Suprapubic skin (tissue), 4 donors: ENCODE measurements at regions not wholly inside any gene's neighbourhood (a gene's known extent, or its start where the extent isn't known, plus 50 kb on each side); places are given as distances from the start of the nearest gene placed in this dataset.

Source experiments
- DNase-seq, 2 donors: peaks; one replicate each; pipeline ENCODE4 v3.0.0-alpha.2; 2019; ENCODE audit warnings: low spot score in 2 of 2
- H3K27ac ChIP-seq: fragments of 200-600 bp; sonication (generic); one replicate; pipeline ENCODE4 v1.5.1; 2019
- H3K27me3 ChIP-seq: fragments of 200-600 bp; sonication (generic); one replicate; pipeline ENCODE4 v1.5.1; 2019
- H3K36me3 ChIP-seq: fragments of 200-600 bp; sonication (generic); one replicate; pipeline ENCODE4 v1.5.1; 2019
- H3K4me1 ChIP-seq: fragments of 200-600 bp; sonication (generic); one replicate; pipeline ENCODE4 v1.5.1; 2019
- H3K4me3 ChIP-seq: fragments of 200-600 bp; sonication (generic); one replicate; pipeline ENCODE4 v1.5.1; 2019; ENCODE audit warnings: mild to moderate bottlenecking
- H3K9me3 ChIP-seq: fragments of 200-600 bp; sonication (generic); one replicate; pipeline ENCODE4 v1.5.1; 2019
- CTCF ChIP-seq, 2 donors: fragments of 200-600 bp in 1 of 2; fragments of 450-650 bp in 1 of 2; sonication (generic) in 1 of 2; IDR thresholded peaks; one replicate each; pipeline ENCODE4 v1.5.1; 2016 to 2019; ENCODE audit warnings: antibody characterized with exemption in 2 of 2, mild to moderate bottlenecking in 1 of 2, moderate library complexity in 1 of 2
- EP300 ChIP-seq: sonication (generic); formaldehyde crosslinking; IDR thresholded peaks from one replicate; pipeline ENCODE4 v1.6.1; 2017; ENCODE audit warnings: antibody characterized with exemption
- POLR2A ChIP-seq, 2 donors: fragments of 450-650 bp; IDR thresholded peaks; one replicate each; pipeline ENCODE4 v1.6.1; 2017; ENCODE audit warnings: antibody characterized with exemption in 2 of 2, mild to moderate bottlenecking in 2 of 2, moderate library complexity in 2 of 2
- POLR2AphosphoS5 ChIP-seq, 3 donors: sonication (generic); formaldehyde crosslinking; IDR thresholded peaks; one replicate each; pipeline ENCODE4 v1.6.1; 2017; ENCODE audit warnings: antibody characterized with exemption in 3 of 3
- WGBS: methylation state at CpG from one replicate; pipeline ENCODE4 v1.1.5; 2018; 5-methylcytosine and 5-hydroxymethylcytosine counted together

- WGBS: 87% methylated on average over 6 of the region's 6 CpGs
- Histone ChIP-seq H3K36me3 (no peaks in the 10 kb centered on the region), H3K4me1 (no peaks in the 10 kb centered on the region), H3K4me3 (no peak overlapping the region), H3K27me3 (peaks cover 5% of the 10 kb centered on the region), H3K27ac (no peak overlapping the region), H3K9me3 (no peaks in the 10 kb centered on the region)
- TF ChIP-seq CTCF (IDR thresholded peaks at IDR 0.05) (no peak), POLR2A (IDR thresholded peaks at IDR 0.05) (no peak), POLR2AphosphoS5 (IDR thresholded peaks at IDR 0.05) (no peak), EP300 (no peak)
- DNase-seq: no peak
These were observed 60.4 kb upstream of the CDIN1 start for GRCh38 chr15:36519067-36519466.

GRCh38 chr15:36525430-36525829 lies 54.0 kb upstream of the CDIN1 start:
- no peak for DNase-seq
- 53% methylated on average over 3 of the region's 3 CpGs for WGBS
- H3K9me3 ChIP-seq: no peaks in the 10 kb centered on the region
- no peaks in the 10 kb centered on the region for H3K36me3 ChIP-seq
- peaks cover 4% of the 10 kb centered on the region for H3K4me1 ChIP-seq
- no peak overlapping the region for H3K4me3 ChIP-seq
- peaks cover 2% of the 10 kb centered on the region for H3K27me3 ChIP-seq
- TF ChIP-seq CTCF (IDR thresholded peaks at IDR 0.05) (no peak), POLR2A (IDR thresholded peaks at IDR 0.05) (no peak), EP300 (no peak), POLR2AphosphoS5 (IDR thresholded peaks at IDR 0.05) (no peak)
- H3K27ac ChIP-seq: no peak overlapping the region

- Histone ChIP-seq H3K9me3 (no peaks in the 10 kb centered on the region), H3K27ac (no peak overlapping the region), H3K36me3 (no peaks in the 10 kb centered on the region), H3K4me3 (no peak overlapping the region), H3K4me1 (peaks cover 4% of the 10 kb centered on the region), H3K27me3 (no peaks in the 10 kb centered on the region)
- no peak for TF ChIP-seq CTCF (IDR thresholded peaks at IDR 0.05)
- TF ChIP-seq EP300: no peak
- TF ChIP-seq POLR2AphosphoS5 (IDR thresholded peaks at IDR 0.05): no peak
- TF ChIP-seq POLR2A (IDR thresholded peaks at IDR 0.05): no peak
- 29% methylated on average over 9 of the region's 9 CpGs for WGBS
- DNase-seq: no peak
These were observed 51.9 kb upstream of the CDIN1 start for GRCh38 chr15:36527235-36528162.

GRCh38 chr15:36529296-36530011 lies 50.0 kb upstream of the CDIN1 start:
- 81% methylated on average over 7 of the region's 7 CpGs for WGBS
- TF ChIP-seq EP300 (no peak), POLR2A (IDR thresholded peaks at IDR 0.05) (no peak), CTCF (IDR thresholded peaks at IDR 0.05) (no peak), POLR2AphosphoS5 (IDR thresholded peaks at IDR 0.05) (no peak)

More at GRCh38 chr15:36529296-36530011, 50.0 kb upstream of the CDIN1 start:
- H3K36me3 ChIP-seq: no peaks in the 10 kb centered on the region
- H3K27me3 ChIP-seq: no peaks in the 10 kb centered on the region
- H3K4me3 ChIP-seq: no peak overlapping the region
- no peak overlapping the region for H3K27ac ChIP-seq
- H3K9me3 ChIP-seq: no peaks in the 10 kb centered on the region
- DNase-seq: no peak
- H3K4me1 ChIP-seq: peaks cover 4% of the 10 kb centered on the region
